ENCODE measurements at regions not wholly inside any gene's neighbourhood (a gene's known extent, or its start where the extent isn't known, plus 50 kb on each side); places are given as distances from the start of the nearest gene placed in this dataset.
"Not testable (repeated sequence)": the region's sequence is repeated elsewhere in the genome, so short reads cannot be mapped to it uniquely, and the experiment has no call there.

DNA sequence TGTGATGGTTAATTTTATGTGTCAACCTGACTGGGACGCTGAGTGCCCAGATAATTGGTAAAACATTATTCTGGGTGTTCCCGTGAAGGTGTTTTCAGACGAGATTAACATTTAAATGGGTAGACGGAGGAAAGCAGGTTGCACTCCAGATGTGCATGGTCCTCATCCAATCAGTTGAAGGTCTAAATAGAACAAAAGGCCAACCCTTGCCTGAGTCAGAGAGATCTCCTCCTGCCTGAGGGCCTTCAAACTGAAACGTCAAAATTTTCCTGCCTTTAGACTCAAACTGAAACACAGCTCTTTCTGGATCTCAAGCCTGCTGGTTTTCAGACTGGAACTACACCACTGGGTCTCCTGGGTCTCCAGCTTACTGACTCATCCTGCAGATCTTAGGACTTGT is 73.5 kb downstream of the NPIPA8 start:
- not testable (repeated sequence) for DNase-seq (ENCODE audit: low read depth)

GRCh38 chr16:18261848-18262247 is 74.7 kb downstream of the NPIPA8 start:
- DNase-seq (ENCODE audit: low read depth), result not testable (repeated sequence)

DNA sequence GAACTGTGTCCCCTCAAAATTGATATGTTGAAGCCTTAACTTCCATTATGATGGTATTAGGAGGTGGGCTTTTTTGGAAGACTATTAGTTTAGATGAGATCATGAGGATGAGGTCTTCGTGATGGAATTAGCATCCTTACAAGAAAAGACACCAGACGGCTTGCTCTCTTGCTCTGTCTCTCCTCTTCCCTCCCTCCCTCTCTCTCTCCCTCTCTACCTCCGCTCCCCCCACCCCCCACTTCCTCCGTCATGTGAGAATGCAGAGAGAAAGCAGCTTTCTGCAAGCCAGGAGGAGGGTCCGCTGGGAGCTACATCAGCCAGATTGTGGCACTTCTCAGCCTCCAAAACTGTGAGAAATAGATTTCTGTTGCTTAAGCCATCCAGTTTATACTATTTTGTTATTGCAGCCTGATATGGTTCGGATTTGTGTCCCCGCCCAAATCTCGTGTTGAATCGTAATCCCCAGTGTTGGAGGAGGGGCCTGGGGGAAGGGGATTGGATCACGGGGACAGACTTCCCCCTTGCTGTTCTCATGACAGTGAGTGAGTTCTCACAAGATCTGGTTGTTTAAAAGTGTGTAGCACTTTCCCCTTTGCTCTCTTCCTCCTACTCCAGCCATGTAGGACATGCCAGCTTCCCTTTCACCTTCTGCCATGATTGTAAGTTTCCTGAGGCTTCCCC is 76.9 kb downstream of the NPIPA8 start:
- not testable (repeated sequence) for DNase-seq (ENCODE audit: low read depth)

DNA sequence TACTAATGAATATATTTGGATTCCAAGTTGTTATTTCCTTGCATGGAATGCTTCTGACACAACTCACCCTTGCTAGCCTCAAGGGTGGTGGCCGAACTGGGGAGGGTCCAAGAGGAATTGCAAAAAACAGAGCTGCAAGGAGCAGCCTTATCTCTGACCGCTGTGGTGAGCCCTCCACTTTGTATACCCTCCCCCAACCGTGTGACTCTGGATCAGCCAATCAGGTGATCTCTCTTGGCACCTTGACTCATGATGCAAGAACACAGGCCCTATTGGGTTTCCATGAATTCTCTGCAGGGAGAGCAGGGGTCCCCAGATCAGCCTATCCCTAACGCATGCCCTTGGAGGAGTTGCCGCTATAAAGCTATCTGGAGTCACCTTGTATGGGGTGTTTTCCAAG is 83.6 kb downstream of the NPIPA8 start:
- not testable (repeated sequence) for DNase-seq (ENCODE audit: low read depth)

DNA sequence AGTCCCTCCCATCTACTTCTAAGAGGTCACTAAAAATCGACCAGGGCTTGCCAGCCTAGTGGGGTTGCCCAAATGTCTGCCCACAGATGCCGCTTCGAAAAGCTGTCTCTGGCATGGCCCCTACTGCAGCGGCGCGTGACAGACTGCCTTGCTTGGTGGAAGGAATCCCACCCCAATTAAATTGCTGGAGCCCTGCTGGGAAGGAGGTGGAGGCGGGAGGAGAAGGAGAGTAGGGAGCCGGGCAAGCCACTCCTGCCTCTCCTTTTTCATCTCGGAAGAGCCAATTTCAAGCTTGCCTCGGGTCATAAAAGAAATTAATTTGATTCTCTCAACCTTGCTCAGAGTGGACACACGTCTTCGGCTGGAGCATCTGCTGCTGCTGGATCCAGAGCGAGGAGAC is 106.0 kb downstream of the NPIPA8 start:
- DNase-seq (ENCODE audit: low read depth), result not testable (repeated sequence)

GRCh38 chr16:18222054-18223009 is 114.2 kb downstream of the NPIPA8 start:
- not testable (repeated sequence) for DNase-seq (ENCODE audit: low read depth)

DNA sequence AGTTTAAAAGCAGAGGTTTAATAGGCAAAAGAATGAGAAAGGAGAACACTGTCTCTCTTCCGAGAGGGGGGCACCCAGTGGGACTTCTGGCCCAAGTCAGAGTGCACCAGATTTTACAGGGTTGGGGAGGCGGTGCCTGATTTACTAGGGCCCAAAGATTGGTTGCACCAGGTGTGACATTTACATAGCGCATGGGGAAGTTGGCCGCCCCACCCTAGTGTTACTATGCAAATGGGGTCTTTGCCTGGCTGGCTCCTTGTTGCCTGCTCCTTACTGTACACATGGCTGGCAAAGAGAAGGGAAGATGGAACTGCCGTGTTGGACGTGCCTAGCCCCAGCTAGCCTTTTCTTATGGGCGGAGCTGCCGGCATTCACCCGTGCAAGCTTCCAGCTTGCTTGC is 118.8 kb downstream of the NPIPA8 start:
- DNase-seq (ENCODE audit: low read depth), result not testable (repeated sequence)

- not testable (repeated sequence) for DNase-seq (ENCODE audit: low read depth)
These were observed 119.7 kb downstream of the NPIPA8 start for GRCh38 chr16:18216814-18217213.

DNA sequence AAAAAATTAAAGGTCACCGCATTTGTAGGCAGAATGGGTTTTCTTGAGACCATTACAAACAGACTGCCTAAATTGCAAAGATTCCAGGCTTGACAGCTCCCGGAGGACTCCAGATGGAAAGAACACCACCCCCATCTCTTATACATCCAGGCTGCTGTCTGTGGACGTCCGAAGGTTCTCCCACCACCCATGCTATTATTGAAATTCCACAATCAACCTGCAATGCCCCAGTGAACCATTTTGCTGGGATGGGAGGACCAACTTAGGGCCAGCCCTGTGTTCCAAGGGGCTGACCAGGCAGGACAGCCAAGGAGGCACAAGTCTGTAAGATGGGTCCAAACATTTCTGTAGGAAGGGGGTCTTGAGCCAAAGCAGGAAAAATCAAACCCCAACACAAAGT is 122.7 kb downstream of the NPIPA8 start:
- DNase-seq (ENCODE audit: low read depth), result not testable (repeated sequence)

DNA sequence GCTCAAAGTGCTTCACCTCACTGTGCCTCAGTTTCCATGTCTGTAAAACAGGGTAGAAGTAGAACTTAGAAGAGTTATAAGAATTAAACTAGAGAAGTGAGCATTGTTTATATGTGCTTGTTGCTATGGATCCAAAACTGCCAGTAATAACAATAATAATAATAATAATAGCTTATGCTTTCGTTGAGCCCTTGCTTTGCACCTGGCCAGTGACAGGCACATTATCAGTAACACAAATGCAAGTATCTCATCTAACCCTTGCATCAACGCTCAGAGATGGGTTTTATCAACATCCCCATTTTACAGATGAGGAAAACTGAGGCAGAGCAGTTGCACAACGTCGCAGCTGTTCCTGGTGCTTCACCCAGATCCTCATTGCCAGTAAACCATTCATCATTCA is 125.0 kb downstream of the NPIPA8 start:
- not testable (repeated sequence) for DNase-seq (ENCODE audit: low read depth)

- DNase-seq (ENCODE audit: low read depth), result not testable (repeated sequence)
These were observed 131.8 kb downstream of the NPIPA8 start for GRCh38 chr16:18204786-18205185.

DNA sequence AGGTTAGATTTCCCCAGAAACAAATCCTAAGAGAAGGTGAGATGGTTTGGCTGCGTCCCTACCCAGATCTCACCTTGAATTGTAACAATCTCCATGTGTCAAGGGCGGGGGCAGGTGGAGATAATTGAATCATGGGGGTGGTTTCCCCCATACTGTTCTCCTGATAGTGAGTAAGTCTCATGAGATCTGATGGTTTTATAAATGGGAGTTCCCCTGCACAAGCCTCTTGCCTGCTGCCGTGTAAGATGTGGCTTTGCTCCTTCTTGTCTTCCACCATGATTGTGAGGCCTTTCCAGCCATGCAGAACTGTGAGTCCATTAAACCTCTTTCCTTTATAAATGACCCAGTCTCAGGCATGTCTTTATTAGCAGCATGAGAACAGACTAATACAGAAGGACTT is 132.2 kb downstream of the NPIPA8 start:
- not testable (repeated sequence) for DNase-seq (ENCODE audit: low read depth)

GRCh38 chr16:18201511-18201910 is 135.0 kb downstream of the NPIPA8 start:
- DNase-seq (ENCODE audit: low read depth), result not testable (repeated sequence)

- not testable (repeated sequence) for DNase-seq (ENCODE audit: low read depth)
These were observed 144.1 kb downstream of the NPIPA8 start for GRCh38 chr16:18192389-18192788.

DNA sequence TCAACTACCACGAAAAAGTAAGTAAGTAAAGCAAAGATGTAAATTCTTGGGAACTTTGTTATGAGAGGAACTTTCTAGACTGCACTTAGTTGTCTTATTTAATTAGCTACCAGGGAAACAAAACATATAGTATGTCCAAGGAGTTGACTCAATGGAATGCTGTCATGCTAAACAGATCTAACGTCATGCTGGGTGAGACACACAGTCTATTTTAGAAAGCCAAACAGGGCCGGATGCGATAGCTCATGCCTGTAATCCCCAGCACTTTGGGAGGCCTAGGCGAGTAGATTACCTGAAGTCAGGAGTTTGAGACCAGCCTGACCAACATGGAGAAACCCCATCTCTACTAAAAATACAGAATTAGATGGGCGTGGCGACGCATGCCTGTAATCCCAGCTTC is 146.4 kb downstream of the NPIPA8 start:
- not testable (repeated sequence) for DNase-seq (ENCODE audit: low read depth)

DNA sequence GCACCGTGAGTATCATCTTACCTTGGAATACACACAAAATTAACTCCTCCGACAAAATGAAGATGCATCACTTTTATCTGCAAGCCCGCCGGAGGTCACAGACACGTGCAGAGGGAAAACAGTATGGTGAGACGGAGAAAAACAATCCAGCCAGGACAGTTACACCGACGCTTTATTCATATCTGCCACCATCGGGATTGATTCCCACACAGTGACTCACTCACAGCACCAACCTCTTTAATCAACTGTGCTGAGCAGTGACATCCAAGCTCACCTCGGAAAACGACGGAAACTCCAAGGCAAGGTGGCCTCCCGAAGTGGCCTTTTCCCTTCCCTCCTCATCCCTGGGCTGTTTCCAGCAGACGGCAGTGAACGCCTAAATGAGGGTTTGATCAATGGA is 151.8 kb downstream of the NPIPA8 start:
- DNase-seq (ENCODE audit: low read depth), result not testable (repeated sequence)

GRCh38 chr16:18181028-18181427 is 155.5 kb downstream of the NPIPA8 start:
- not testable (repeated sequence) for DNase-seq (ENCODE audit: low read depth)

GRCh38 chr16:18173945-18174497 is 162.5 kb downstream of the NPIPA8 start:
- DNase-seq (ENCODE audit: low read depth), result not testable (repeated sequence)

DNA sequence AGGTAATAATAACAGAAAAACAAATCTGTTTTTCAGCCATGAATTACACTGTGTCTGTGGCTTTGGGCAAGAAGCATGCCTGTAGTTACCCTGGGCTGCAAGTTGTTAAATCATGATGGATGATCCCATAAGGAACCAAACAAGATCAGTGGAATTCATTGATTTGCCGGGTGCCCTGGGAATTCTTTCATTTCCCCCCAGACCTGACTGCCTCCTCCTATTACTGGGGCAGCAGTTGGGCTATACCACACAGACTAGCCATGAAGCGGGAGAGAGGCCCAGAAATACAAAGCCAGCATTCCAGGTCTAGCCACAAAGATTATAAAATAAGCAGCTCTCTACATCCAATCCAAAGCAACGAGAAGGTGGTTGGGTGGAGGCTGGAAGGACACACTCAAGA is 174.2 kb downstream of the NPIPA8 start:
- DNase-seq (ENCODE audit: low read depth), result not testable (repeated sequence)

- not testable (repeated sequence) for DNase-seq (ENCODE audit: low read depth)
These were observed 175.3 kb downstream of the NPIPA8 start for GRCh38 chr16:18161224-18161623.

GRCh38 chr16:18159185-18159584 is 177.4 kb downstream of the NPIPA8 start:
- not testable (repeated sequence) for DNase-seq (ENCODE audit: low read depth)

GRCh38 chr16:18157854-18158253 is 178.7 kb downstream of the NPIPA8 start:
- not testable (repeated sequence) for DNase-seq (ENCODE audit: low read depth)

DNA sequence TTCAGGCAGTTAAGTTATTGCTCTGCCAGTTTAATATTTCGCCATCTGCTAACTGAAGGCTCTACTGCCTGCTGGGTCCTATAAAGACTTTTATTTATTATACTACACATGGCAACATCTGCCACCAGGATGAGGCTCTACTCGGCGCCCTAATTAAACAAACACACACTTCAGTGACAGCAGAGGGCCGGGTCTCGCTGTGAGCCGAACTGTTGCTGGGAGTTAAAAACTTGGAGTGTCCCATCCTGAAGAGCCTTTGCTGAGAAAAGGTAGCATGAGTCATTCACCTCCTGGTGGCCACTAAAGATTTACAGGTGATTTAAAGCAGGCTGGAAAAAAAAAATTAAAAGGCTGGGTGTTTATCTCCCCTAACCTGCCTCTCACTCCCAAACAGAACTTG is 183.7 kb downstream of the NPIPA8 start:
- DNase-seq (ENCODE audit: low read depth), result not testable (repeated sequence)
